ACC112 (cell line): ENCODE measurements at regions not wholly inside any gene's neighbourhood (a gene's known extent, or its start where the extent isn't known, plus 50 kb on each side); places are given as distances from the start of the nearest gene placed in this dataset.
"Not testable (repeated sequence)": the region's sequence is repeated elsewhere in the genome, so short reads cannot be mapped to it uniquely, and the experiment has no call there.

ENCODE experiments used
- H2AFZ ChIP-seq: fragments of 200-600 bp; sonication (generic); one replicate; pipeline ENCODE4 v1.6.0; 2017; ENCODE audit warnings: antibody characterized with exemption, low read length; ENCODE audit not compliant: unreplicated experiment
- H3K27ac ChIP-seq: fragments of 200-600 bp; sonication (generic); 2 replicates; pipeline ENCODE4 v1.5.1; 2014; ENCODE audit warnings: low read depth, mild to moderate bottlenecking, antibody characterized with exemption, low read length, moderate library complexity
- H3K27me3 ChIP-seq: fragments of 200-600 bp; sonication (generic); 2 replicates; pipeline ENCODE4 v1.6.1; 2014; ENCODE audit warnings: mild to moderate bottlenecking, antibody characterized with exemption, low read length, moderate library complexity, mixed read lengths; ENCODE audit not compliant: insufficient read depth
- H3K36me3 ChIP-seq: fragments of 200-600 bp; sonication (generic); 2 replicates; pipeline ENCODE4 v1.6.1; 2016; ENCODE audit warnings: mild to moderate bottlenecking, antibody characterized with exemption, low read length, moderate library complexity, mixed read lengths; ENCODE audit not compliant: insufficient read depth
- H3K4me1 ChIP-seq: fragments of 200-600 bp; sonication (generic); one replicate; pipeline ENCODE4 v1.6.1; 2016; ENCODE audit warnings: low read length, mixed read lengths; ENCODE audit not compliant: insufficient read depth, unreplicated experiment, control insufficient read depth
- H3K4me3 ChIP-seq: fragments of 200-600 bp; sonication (generic); 2 replicates; pipeline ENCODE4 v1.5.1; 2014; ENCODE audit warnings: mild to moderate bottlenecking, low read depth, low read length
- H3K79me2 ChIP-seq: fragments of 200-600 bp; sonication (generic); one replicate; pipeline ENCODE4 v1.6.0; 2016; ENCODE audit warnings: low read length; ENCODE audit not compliant: control insufficient read depth, unreplicated experiment, insufficient read depth

DNA sequence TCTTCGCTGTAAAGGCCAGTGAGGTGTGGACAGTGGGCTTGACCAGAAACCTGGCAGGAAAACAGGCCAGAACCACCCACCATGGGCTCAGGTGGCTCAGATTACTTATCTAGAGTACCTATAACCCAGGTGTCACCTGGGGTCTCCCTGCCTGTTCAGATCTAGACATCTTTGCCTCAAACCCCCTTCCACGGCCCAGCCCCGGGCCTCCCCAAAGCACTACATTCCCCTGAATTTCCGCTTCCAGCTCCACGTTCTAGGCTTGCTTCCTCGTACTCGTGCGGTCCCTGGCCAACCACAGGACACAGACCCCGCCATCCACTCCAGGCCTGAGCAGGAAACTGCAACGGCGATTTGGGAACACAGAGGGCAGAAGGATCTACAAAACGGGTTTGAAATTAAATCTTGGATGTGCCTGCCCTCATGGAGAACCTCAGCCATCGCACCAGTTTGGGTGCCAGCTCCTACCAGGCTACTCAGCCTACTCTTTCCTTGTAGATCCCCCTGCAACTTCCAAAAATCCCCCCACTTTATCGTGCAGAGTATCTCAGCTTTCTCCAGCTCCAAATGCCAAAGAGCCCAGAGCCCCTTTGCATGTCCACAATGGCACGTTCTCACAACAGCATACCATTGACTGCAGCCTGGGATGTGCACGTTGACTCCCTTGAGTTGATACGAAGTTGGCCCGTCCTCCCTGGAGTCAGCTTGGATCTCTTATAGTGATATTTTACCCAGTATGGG, 62.7 kb upstream of the CACUL1 start:
- Histone ChIP-seq H3K27me3 (peaks cover 10% of the 10 kb centered on the region; the same call in 1 of the 2 replicates), H2AFZ (no peak overlapping the region), H3K79me2 (no peaks in the 10 kb centered on the region), H3K4me1 (no peaks in the 10 kb centered on the region), H3K4me3 (no peak overlapping the region), H3K36me3 (no peaks in the 10 kb centered on the region), H3K27ac (no peak overlapping the region)

DNA sequence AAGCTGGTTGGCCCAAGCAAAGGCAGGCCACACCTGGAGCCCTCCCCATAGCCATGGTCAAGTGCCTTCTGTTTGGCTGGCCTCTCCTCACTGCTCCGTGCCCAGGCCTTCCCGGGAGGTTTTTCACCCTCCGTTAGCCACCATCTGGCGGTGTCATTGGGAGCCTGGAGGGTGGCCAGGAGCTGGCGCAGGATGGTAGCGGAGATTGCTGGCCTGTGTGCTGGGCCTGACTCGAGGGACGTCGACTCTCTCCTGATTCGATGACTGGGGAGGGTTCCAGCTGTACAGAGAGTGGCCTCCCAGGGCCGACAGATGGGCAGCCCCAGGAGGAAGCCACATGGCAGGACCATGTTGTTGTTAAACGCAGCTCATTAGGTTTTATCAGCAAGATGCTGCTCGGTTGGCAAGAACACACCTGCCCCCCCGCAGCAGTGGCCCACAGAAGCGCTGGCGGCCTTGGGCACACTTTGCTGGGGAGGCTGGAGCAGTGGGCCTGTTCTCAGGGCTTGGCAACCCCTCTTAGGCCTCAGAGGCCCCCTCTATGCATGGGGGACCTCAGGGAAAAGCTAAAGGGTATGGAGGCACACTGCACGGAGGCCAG, 64.0 kb upstream of the CACUL1 start:
- no peak overlapping the region for H3K27ac ChIP-seq
- no peak overlapping the region for H2AFZ ChIP-seq
- H3K79me2 ChIP-seq, result no peaks in the 10 kb centered on the region
- no peaks in the 10 kb centered on the region for H3K4me1 ChIP-seq
- H3K36me3 ChIP-seq, result no peaks in the 10 kb centered on the region
- no peak overlapping the region for H3K4me3 ChIP-seq
- peaks cover 10% of the 10 kb centered on the region; the same call in 1 of the 2 replicates for H3K27me3 ChIP-seq

DNA sequence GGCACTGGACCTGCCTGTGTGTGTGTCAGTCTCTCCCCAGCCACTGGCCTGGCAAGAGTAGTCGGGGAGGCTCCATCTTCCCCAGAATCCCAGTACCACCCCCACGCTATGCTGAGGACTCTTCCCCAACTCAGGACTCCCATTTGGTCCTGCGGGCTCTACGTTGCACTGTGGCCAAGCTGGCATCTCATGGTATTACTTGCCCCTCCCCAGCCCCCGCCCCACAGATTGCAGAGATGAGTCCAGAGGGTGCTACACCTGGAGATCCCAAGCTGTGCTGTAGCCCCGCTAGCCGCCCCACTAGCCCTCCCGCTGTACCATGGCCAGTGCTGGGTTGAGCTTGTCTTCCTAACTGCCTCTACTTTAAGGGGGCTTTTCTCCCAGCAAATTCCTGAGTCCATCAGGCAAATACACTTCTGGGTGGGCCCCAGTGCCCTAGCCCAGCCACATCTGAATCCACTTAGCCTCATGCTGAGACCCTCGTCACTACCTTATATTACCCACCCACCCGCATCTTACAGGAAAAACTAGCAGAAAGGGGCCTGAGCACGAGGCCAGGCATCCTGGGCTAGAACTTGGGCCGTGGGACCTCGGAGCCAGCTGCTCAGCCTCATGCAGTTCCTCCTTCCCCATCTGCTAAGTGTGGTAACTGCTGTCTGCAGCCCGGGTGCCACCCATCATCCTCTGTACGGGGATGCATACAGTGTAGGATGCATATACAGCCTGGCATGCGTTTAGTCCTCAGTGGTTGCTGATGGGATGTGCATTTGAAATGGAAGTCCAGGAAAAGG, 65.8 kb upstream of the CACUL1 start:
- no peak overlapping the region for H2AFZ ChIP-seq
- no peaks in the 10 kb centered on the region for H3K79me2 ChIP-seq
- H3K27ac ChIP-seq, result no peak overlapping the region
- no peaks in the 10 kb centered on the region for H3K4me1 ChIP-seq
- H3K36me3 ChIP-seq, result no peaks in the 10 kb centered on the region
- H3K4me3 ChIP-seq, result no peak overlapping the region
- peaks cover 2% of the 10 kb centered on the region; the same call in 1 of the 2 replicates for H3K27me3 ChIP-seq

DNA sequence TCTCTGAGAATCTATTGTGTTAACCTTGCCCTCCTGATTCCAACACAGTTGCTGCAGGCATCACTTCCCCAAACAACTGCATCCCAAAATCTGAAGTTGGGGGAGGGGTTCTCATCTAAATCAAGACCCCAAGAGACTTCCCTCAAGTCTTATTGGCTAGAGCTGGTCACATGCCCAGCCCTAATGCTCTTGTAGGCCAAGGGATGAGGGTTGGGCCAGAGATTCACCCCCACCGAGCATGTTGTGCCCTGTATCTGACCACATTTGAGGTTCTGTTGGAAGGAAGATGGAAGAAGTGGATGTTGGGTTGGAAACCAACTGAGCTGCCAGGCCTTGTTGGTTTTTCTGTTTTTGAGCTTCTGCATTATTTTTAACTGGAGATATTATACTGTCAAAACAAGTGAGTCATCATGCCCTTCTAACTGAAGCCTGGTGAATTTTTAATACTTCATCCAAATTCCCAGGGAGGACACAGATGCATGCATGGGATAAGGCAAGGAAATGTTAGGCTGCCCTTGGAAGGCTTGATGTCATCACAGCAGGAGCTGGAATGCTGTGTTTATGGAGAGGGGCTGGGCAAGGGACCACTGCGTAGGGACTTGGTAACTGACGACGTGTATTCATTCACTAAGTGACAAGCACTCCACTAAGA, 68.6 kb upstream of the CACUL1 start:
- Histone ChIP-seq H3K79me2 (no peaks in the 10 kb centered on the region), H3K27me3 (no peaks in the 10 kb centered on the region), H2AFZ (no peak overlapping the region), H3K4me1 (no peaks in the 10 kb centered on the region), H3K4me3 (no peak overlapping the region), H3K27ac (no peak overlapping the region), H3K36me3 (no peaks in the 10 kb centered on the region)

DNA sequence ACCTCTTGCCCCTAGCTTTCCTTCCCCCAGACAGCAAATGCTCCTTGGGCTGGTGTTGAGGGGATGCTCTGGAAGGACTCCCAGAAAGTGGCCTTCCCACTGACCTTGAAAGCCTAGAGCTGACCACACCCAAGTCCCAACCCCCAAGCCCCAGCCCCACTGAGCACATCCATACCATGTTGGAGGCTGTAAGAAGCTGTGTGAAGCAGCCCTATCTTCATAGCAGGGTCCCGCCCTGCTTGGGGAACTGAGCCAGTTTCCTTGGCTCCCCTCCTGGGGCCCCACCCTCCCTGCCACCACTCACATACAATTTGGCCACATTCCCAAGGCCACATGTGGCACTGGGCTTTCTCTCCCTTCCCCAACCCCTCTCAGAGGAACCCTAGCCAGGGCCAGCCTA, 72.3 kb upstream of the CACUL1 start:
- H3K4me1 ChIP-seq, result peaks cover 4% of the 10 kb centered on the region
- H3K27me3 ChIP-seq, result no peaks in the 10 kb centered on the region
- H3K36me3 ChIP-seq, result no peaks in the 10 kb centered on the region
- H3K4me3 ChIP-seq, result no peak overlapping the region
- no peak overlapping the region for H2AFZ ChIP-seq
- H3K27ac ChIP-seq, result no peak overlapping the region
- H3K79me2 ChIP-seq, result no peaks in the 10 kb centered on the region

DNA sequence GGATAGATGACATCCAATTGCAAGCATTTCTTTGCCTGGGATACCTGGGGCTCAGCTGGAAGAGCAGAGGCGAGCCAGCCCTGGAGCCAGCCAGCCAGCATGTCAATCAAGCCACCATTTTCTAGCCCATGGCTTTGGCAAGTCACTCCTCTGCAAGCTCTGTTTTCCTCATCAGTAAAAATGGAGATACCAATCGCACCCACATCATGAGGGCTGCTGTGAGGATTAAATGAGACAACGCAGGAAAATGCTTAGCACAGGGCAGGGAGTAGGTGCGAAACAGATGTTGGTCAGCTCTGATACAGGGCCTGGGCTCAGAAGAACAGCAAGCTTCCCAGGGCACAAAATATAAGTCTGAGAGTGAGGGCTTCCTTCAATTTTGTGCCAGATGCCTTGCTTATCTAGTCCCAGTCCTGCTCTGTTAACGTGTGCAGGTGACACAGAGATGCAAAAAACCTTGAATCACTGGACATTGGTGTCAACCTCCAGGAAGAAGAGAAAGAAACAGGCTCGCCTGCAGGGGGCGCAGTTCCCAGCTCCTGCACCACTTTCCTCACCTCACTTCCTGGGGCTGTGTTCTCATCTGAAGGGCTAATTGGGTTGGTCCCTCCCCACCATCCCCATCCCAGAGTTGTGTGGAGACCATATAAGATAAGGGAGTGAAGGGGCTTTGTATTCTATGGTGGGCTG, 72.8 kb upstream of the CACUL1 start:
- Histone ChIP-seq H2AFZ (no peak overlapping the region), H3K27ac (no peak overlapping the region), H3K4me3 (no peak overlapping the region), H3K4me1 (peaks cover 9% of the 10 kb centered on the region), H3K79me2 (no peaks in the 10 kb centered on the region), H3K36me3 (no peaks in the 10 kb centered on the region), H3K27me3 (no peaks in the 10 kb centered on the region)

DNA sequence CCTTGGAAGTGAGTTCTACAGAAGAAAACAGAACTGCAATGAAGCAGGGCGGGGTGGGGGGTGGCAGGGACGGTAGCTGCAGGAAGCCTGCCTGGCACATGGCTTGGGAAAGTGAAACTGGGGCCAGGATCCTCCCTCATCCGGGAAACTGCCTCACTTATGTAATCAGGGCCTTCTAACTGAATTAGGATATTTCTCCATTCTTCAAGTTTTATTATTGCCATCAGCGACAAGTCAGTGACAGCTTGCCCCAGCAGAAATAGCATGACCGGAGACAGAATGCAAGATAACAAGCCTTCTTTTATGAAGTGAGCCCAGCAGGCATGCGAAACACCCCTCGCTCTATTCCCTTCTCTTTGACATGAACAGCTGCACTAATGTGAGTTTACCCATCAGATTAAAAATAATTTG, 77.5 kb upstream of the CACUL1 start:
- Histone ChIP-seq H3K4me1 (peaks cover 9% of the 10 kb centered on the region), H3K79me2 (no peaks in the 10 kb centered on the region), H3K4me3 (no peak overlapping the region), H2AFZ (peak overlapping the region; percentile 82), H3K36me3 (no peaks in the 10 kb centered on the region), H3K27ac (no peak overlapping the region), H3K27me3 (no peaks in the 10 kb centered on the region)

DNA sequence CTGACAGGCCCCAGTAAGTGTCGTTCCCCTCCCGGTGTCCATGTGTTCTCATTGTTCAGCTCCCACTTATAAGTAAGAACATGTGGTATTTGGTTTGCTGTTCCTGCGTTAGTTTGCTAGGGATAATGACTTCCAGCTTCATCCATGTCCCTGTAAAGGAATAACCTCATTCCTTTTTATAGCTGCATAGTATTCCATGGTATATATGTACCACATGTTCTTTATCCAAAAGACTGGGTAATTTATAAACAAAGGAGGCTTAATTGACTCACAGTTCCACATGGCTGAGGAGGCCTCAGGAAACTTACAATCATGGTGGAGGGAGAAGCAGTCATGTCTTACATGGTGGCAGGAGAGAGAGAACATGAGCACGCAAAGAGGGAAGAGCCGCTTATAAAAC, 79.6 kb upstream of the CACUL1 start:
- H3K79me2 ChIP-seq, H2AFZ ChIP-seq, H3K36me3 ChIP-seq, H3K27ac ChIP-seq, H3K4me1 ChIP-seq, H3K4me3 ChIP-seq, H3K27me3 ChIP-seq: not testable (repeated sequence)

DNA sequence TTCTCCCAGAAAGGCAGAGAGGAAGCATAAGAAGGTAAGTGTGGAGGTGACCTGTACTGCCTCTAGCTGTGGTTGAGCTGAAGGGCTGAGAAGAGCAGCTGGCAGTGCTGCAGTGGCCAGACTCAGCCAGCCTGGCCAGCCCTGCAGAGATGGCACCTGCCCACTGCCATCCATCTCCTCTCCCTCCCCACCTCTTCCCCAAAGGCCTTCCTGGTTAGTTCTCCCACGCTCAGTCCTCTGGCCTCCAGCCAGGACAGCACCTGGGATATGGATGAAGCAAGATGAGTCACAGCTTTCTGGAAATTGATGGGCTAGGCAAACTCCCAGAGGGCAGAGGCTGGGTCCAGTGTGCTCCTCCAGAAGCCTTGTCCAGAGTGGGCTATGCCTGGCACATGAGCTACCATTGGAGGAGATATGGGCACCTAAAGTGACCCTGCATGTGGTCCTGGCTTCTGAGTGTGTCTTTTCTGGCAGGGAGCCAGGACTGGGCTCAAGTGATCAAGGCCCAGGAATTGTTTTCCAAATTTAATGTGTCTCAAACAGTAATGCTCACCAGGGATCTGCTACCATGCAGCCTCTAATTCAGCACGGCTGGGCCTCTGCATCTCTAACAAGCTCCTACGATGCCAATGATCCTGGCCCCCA, 81.0 kb upstream of the CACUL1 start:
- Histone ChIP-seq H3K79me2 (no peaks in the 10 kb centered on the region), H3K4me1 (peaks cover 9% of the 10 kb centered on the region), H3K27me3 (no peaks in the 10 kb centered on the region), H3K4me3 (no peak overlapping the region), H3K36me3 (no peaks in the 10 kb centered on the region), H2AFZ (no peak overlapping the region), H3K27ac (no peak overlapping the region)

DNA sequence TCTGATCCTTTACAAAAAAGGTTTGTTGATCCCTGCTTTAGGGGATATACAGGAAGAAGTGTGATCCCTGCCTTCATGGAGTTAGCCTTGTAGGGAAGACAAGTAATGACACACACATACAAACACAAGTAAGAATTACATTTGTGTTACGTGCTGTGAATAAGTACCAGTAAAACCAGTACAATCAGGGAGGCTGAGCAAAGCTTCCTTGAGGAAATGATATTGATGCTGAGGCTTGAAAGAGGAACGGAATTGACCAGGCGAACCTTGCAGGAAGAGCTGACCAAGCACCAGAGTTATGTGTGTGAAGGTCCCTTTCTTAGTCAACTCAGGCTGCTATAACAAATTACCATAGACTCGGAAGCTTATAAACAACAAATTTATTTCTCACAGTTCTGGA, 83.6 kb upstream of the CACUL1 start:
- no peaks in the 10 kb centered on the region for H3K27me3 ChIP-seq

More for the DNA sequence above, 83.6 kb upstream of the CACUL1 start:
- Histone ChIP-seq H3K36me3 (no peaks in the 10 kb centered on the region), H3K79me2 (no peaks in the 10 kb centered on the region), H3K4me3 (no peak overlapping the region), H3K27ac (no peak overlapping the region), H3K4me1 (no peaks in the 10 kb centered on the region), H2AFZ (no peak overlapping the region)
